Right atrium auricular region (tissue), 2 donors: ENCODE measurements at regions not wholly inside any gene's neighbourhood (a gene's known extent, or its start where the extent isn't known, plus 50 kb on each side); places are given as distances from the start of the nearest gene placed in this dataset.

Source experiments
- DNase-seq: peaks from one replicate; pipeline ENCODE4 v3.0.0-alpha.2; 2019; ENCODE audit warnings: low spot score
- H3K27ac ChIP-seq, 2 donors: fragments of 200-600 bp; sonication (generic); 1 replicate in 1 of 2; 2 replicates in 1 of 2; pipeline ENCODE4 v1.5.1; 2016 to 2019
- H3K27me3 ChIP-seq, 2 donors: fragments of 200-600 bp; sonication (generic); one replicate each; pipeline versions ENCODE4 v1.5.1 to v1.6.0; 2017 to 2019
- H3K36me3 ChIP-seq: fragments of 200-600 bp; sonication (generic); one replicate; pipeline ENCODE4 v1.5.1; 2016
- H3K4me1 ChIP-seq, 2 donors: fragments of 200-600 bp; sonication (generic); one replicate each; pipeline versions ENCODE4 v1.5.1 to v1.6.0; 2017 to 2019
- H3K4me3 ChIP-seq, 2 donors: fragments of 200-600 bp; sonication (generic); 1 replicate in 1 of 2; 2 replicates in 1 of 2; pipeline ENCODE4 v1.5.1; 2017 to 2019; ENCODE audit warnings: mild to moderate bottlenecking in 1 of 2, moderate library complexity in 1 of 2
- H3K9me3 ChIP-seq, 2 donors: fragments of 200-600 bp; sonication (generic); one replicate each; pipeline ENCODE4 v1.5.1; 2019
- TF ChIP-seq, protein P1 (sequence below), 2 donors: fragments of 200-600 bp; sonication (generic); IDR thresholded peaks; one replicate each; pipeline ENCODE4 v1.5.1; 2019; ENCODE audit warnings: antibody characterized with exemption in 2 of 2

- Histone ChIP-seq H3K36me3 (no peaks in the 10 kb centered on the region), H3K9me3 (no peaks in the 10 kb centered on the region)
- TF ChIP-seq, protein P1, sequence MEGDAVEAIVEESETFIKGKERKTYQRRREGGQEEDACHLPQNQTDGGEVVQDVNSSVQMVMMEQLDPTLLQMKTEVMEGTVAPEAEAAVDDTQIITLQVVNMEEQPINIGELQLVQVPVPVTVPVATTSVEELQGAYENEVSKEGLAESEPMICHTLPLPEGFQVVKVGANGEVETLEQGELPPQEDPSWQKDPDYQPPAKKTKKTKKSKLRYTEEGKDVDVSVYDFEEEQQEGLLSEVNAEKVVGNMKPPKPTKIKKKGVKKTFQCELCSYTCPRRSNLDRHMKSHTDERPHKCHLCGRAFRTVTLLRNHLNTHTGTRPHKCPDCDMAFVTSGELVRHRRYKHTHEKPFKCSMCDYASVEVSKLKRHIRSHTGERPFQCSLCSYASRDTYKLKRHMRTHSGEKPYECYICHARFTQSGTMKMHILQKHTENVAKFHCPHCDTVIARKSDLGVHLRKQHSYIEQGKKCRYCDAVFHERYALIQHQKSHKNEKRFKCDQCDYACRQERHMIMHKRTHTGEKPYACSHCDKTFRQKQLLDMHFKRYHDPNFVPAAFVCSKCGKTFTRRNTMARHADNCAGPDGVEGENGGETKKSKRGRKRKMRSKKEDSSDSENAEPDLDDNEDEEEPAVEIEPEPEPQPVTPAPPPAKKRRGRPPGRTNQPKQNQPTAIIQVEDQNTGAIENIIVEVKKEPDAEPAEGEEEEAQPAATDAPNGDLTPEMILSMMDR (IDR thresholded peaks at IDR 0.05), result no peak
Measured at GRCh38 chr13:34411894-34412293, 530.2 kb upstream of the NBEA start.

DNA sequence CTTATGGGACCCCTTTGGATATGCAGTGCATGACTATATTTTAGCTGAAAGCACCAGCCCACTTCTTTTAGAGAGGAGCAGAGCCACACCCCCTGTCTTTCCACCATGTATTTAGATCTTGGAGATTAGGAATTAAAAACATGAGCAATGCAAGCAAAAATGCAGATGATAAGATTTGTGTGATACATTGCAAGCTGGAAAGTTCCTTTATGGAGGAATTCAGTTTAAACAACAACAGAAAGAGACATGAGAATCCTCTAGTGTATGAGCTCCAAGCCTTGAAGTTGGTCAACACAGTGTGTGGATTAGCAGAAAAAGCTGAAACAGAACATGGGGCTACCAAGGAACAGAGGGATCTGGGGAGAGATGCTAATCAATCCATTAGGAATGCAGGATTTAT is 529.8 kb upstream of the NBEA start:
- Histone ChIP-seq H3K4me1 (peaks cover 0 to 4% of the 10 kb centered on the region in 2 donors), H3K9me3 (no peaks in the 10 kb centered on the region), H3K4me3 (no peak overlapping the region), H3K27ac (no peak overlapping the region), H3K36me3 (no peaks in the 10 kb centered on the region), H3K27me3 (no peaks in the 10 kb centered on the region)
- TF ChIP-seq, protein P1 (IDR thresholded peaks at IDR 0.05), result no peak
- no peak for DNase-seq

More at GRCh38 chr13:34411894-34412293, 530.2 kb upstream of the NBEA start:
- Histone ChIP-seq H3K27me3 (no peaks in the 10 kb centered on the region), H3K4me1 (peaks cover 0 to 4% of the 10 kb centered on the region in 2 donors), H3K4me3 (no peak overlapping the region), H3K27ac (no peak overlapping the region)
- no peak for DNase-seq

GRCh38 chr13:34412817-34413375 is 529.2 kb upstream of the NBEA start:
- H3K4me3 ChIP-seq, result no peak overlapping the region
- no peaks in the 10 kb centered on the region for H3K9me3 ChIP-seq
- DNase-seq, result no peak
- H3K27me3 ChIP-seq, result no peaks in the 10 kb centered on the region
- H3K4me1 ChIP-seq, result peaks cover 0 to 4% of the 10 kb centered on the region in 2 donors
- H3K36me3 ChIP-seq, result no peaks in the 10 kb centered on the region
- no peak overlapping the region for H3K27ac ChIP-seq
- TF ChIP-seq, protein P1 (IDR thresholded peaks at IDR 0.05), result no peak

- no peak for DNase-seq
- Histone ChIP-seq H3K4me3 (no peak overlapping the region), H3K4me1 (peaks cover 0 to 4% of the 10 kb centered on the region in 2 donors), H3K9me3 (no peaks in the 10 kb centered on the region), H3K27me3 (no peaks in the 10 kb centered on the region), H3K27ac (no peak overlapping the region), H3K36me3 (no peaks in the 10 kb centered on the region)
- TF ChIP-seq, protein P1 (IDR thresholded peaks at IDR 0.05), result no peak
Measured at GRCh38 chr13:34413538-34414210, 528.4 kb upstream of the NBEA start.

- no peak for DNase-seq
- Histone ChIP-seq H3K9me3 (no peaks in the 10 kb centered on the region), H3K36me3 (no peaks in the 10 kb centered on the region), H3K4me3 (no peak overlapping the region), H3K4me1 (peaks cover 0 to 2% of the 10 kb centered on the region in 2 donors), H3K27me3 (no peaks in the 10 kb centered on the region), H3K27ac (no peak overlapping the region)
- TF ChIP-seq, protein P1 (IDR thresholded peaks at IDR 0.05), result no peak
Measured at GRCh38 chr13:34414616-34415015, 527.5 kb upstream of the NBEA start.
